Activated CD4-positive, alpha-beta T cell treated with anti-CD3 and anti-CD28 coated beads, Interleukin-2, amount 50 U/mL, for 16 hours (primary cell): ENCODE measurements at regions not wholly inside any gene's neighbourhood (a gene's known extent, or its start where the extent isn't known, plus 50 kb on each side); places are given as distances from the start of the nearest gene placed in this dataset.
"Not testable (repeated sequence)": the region's sequence is repeated elsewhere in the genome, so short reads cannot be mapped to it uniquely, and the experiment has no call there.

Experiments used
- DNase-seq: peaks from one replicate; pipeline ENCODE4 v3.0.0-alpha.2; 2020

- not testable (repeated sequence) for DNase-seq
These were observed 121.8 kb downstream of the FSCB start for GRCh38 chr14:44385296-44385695.

- DNase-seq: not testable (repeated sequence)
These were observed 122.3 kb downstream of the FSCB start for GRCh38 chr14:44384601-44385293.

DNA sequence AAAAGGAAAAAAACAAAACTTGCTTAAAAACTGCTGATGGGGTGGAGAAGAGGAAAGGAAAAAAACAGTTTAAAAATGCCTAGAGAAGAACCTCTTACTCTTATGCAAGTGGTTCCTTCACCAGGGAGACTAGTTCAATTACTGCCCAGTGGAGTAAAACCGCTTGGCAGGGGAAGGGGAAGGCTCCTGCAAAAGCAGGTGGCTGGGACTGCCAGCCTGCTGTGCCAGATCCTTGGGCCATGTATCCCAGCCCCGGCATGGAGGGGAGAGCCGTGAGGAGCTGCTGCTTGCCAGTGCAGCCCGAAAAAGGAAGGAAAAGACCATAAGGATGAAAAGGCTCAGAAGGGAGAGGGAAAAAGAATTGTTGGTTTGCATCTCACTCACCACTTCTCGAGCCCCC is 123.0 kb downstream of the FSCB start:
- DNase-seq: no peak

DNA sequence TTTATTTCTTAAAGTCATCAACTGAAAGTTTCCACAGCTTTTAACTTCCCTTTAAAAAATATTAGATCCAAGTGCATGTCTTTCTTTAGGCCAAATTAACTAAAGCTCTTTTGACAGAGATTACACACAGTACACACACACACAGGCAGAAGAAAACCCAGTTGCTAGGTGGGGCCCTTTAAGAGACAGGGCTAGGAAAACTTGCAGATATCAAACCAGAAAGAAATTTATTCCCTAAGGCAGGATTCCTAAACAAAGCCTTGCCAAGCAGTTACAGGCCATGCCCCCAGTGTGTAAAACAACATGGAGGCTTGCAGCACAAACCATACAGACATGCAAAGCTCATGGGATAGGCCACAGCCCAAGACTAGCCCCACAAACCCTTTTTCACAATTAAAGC is 123.4 kb downstream of the FSCB start:
- DNase-seq: no peak

DNA sequence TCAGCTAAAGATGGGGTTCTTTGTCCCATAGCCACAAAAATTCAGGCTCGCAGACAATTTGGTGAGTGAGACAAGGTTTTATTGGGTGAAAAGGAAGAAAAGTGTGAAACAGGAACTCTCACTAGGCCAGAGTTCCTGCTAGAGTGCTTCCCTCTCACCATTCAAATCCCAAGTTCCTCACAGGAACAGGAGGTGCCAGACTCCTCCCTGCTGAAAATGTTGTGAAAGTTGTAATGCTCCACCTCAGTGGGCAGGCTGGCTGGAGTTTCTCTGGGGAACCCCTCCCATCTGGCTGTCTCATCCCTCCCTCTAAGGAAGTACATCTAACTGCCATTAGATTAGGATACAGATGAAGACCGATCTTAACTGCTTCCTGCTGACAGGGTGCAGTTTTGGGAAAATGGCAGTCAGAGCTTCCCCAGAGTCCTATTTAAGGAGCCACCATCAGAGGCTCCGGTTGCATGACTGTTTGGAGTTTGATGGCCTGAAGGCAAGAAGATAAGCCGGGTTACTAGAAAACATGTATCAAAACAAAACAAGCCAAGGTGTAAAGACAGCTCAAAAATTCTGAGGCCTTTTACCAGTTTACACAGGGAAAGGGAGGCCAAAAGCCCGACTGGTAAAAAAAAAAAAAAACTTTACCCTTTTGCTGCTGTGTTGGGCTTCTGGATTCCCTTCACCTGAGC is 127.6 kb downstream of the FSCB start:
- no peak for DNase-seq

DNA sequence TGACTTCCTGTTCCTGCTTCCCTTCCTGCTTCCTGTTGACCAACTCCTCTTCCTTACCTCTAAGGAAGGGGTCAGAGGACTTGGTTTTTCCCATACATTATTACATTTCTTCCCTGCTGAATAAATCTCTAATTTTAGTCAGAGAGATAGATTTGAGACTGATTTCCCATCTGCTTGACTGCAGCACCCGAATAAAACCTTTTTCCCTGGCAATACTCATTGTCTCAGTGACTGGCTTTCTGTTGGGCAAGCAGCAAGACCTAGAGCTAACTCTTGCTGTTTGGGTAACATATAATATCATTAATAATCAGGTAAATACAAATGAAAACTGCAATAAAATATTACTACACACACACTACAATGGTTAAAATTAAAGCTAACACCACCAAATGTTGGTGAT is 132.2 kb downstream of the FSCB start:
- no peak for DNase-seq

DNA sequence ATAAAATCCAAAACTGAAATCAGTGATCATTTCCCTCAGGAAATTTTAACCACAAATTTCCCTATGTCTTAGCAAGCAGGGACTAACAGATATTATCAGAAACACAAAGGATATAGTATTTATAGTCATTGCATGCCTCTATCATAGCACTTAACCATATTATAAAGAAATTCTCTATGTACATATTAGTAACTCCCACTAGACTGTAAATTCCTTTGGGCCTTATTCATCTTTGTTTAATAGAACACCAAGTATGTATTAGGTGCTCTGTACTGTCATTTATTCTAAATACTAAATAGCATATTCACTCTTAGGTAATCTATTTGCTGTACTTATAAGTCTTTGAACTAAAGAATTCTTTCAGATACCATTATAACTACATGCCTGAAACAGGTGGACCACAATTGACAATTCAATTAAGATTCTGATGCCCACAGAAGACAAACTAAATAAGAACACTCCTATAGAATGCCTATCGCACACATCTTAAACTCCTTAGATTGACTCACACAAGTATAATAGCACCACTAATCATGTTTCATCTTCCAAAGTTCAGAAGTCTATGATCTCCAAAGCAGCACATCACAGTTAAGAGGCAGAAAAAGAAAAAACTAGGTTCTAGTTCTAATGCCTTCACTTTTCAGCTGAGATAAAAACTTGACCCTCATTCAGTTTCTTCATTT is 134.1 kb downstream of the FSCB start:
- no peak for DNase-seq

DNA sequence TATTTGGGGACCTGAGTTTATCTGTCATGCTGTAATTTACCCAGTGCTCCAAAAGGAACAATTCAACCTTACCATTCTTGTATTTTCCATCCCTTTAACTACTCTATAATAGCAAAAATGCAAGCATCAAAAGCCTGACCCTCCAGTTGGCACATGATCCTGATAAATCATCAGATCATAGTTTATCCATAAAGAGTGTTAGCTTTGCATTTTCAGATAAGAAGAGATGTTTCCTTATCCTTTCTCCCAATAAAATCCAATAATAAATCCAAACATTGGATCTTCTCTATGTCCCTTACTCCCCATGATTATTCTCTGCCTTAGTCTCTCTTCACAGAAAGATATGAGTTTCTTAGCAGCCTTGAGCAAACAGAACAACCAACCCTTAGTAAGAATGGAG is 134.9 kb downstream of the FSCB start:
- DNase-seq: no peak

DNA sequence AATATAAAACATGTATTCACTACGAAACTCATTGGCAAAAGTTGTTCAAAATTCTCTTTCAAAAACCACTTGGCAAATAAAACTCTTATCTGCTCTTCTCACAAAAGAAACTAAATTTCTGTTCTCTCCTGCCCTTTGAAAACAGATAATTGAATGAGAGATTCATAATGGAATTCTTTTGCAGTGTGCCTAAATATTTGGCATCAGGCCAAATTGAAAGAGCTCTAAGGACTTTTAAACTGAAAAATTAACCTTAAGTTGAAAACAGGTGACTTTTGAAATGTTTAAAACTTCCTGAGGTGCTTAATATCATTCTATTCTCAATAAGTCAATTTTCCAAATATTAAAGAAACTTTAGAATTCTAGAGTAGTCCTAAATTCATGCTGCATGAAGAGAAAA is 136.4 kb downstream of the FSCB start:
- DNase-seq: no peak

- DNase-seq: no peak
These were observed 137.5 kb downstream of the FSCB start for GRCh38 chr14:44369401-44370123.

GRCh38 chr14:44361083-44361482 is 146.0 kb downstream of the FSCB start:
- no peak for DNase-seq

DNA sequence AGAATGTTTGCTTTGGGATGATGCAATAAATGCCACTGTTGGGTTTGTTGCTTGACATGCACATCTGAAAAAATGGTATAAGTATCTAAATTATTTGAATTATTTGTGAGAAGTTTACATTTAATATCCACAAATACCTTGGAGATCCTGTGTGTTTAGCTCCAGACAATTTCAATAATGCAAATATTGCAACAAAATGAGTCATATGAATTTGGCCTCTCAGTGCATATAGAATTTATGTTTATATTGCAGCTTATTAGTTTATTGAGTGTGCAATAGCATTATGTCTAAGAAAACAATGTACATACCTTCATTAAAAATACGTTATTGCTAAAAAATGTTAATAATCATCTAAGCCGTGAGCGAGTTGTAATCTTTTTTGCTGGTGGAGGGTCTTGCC is 153.3 kb downstream of the FSCB start:
- DNase-seq: no peak

GRCh38 chr14:44352201-44352600 is 154.9 kb downstream of the FSCB start:
- no peak for DNase-seq

DNA sequence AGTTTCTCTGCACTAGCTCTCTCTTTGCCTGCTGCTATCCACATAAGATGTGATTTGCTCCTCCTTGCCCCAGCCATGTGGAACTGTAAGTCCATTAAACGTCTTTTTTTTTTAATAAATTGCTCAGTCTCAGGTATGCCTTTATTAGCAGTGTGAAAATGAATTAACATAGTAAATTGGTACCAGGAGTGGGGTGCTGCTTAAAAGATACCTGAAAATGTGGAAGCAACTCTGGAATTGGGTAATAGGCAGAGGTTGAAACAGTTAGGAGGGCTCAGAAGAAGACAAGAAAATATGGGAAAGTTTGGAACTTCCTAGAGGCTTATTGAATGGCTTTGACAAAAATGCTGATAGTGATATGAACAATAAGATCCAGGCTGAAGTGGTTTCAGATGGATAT is 159.8 kb downstream of the FSCB start:
- no peak for DNase-seq

DNA sequence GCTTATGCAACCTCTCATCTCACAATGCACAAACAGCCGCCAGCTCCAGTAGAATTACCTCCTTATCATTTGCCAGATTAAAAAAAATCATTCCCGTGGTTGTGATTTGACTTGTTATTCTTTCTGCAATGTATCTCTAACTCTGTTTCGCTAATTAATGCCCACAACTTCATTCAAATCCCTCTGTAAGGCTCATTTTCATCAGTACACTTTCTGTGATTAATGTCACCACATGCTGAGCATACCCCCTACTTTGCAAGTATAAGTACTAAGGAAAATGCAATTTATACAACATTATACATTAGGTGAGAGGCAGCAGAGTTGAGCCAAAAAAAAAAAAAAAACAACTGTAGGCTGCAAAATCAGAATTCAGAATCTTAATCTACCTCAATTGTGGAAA is 166.0 kb downstream of the FSCB start:
- no peak for DNase-seq

DNA sequence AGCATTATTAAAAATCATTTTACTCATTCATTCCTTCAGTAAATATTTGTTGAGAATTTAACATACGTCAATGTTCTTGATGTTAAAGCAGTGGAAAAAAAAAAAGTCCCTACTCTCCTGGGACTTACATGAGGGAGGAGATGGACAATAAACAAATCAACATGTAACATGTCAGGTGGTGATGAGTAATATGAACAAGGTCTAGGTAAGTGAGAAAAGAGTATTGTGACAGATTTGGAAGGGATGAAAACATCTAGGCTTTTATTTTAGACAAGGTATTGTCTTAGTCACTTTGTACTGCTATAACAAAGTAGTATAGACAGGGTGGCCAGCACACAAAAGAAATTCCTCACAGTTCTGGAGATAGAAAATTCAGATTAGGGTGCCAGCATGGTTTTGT is 167.2 kb downstream of the FSCB start:
- no peak for DNase-seq

DNA sequence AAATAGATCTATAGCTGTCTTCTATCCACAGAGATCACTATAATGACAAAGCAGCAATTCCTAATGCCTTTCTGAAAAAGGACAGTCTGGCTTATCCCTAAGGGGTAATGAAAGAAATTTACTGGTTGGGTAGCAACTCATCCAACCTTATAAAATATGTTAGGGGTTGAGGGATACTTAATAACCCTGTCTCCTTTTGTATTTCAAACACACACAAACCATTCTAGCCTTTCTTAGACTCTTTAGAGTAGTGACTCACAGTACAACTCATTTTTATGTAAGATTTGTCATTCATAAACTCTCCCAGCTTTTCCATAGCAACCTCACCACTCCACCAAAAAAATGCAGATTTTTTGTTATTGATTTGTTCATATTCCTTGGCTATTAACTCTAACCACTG is 167.9 kb downstream of the FSCB start:
- no peak for DNase-seq

DNA sequence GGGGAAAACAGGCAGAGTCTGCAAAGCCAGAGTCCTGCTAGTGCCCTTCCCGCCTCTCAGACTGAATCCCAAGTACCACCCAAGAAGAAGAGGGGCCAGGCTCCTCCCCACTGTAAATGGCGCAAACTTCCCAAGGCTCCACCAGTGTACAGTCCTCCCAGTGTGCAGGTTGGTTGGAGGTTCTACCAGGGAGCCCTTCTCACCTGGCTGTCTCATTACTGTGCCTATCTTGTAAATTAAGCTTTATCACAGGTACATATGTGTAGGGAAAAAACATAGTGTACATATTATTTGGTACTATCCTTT is 189.7 kb downstream of the FSCB start:
- no peak for DNase-seq

GRCh38 chr14:44316647-44317440 is 190.2 kb downstream of the FSCB start:
- DNase-seq: peak; percentile 70

- DNase-seq: no peak
These were observed 197.8 kb downstream of the FSCB start for GRCh38 chr14:44309331-44309730.

DNA sequence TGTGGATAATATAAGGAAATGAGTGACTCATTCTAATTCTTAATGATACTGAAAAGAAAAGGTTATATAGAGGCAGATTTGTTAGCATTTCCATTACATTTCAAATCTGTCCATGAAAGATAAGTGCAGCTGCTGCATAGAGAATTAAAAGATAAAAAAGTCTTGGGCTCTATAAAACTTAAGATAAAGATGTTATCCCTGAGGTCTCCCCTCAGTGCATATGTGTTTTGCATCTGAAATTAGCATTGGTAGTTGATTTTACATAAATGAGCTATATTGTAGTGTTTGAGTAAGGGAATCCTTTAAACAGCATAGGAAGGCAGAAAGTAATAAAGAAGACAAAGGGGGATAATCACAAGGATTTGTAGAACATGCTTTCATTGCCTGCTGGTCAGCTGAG is 206.2 kb downstream of the FSCB start:
- no peak for DNase-seq

DNA sequence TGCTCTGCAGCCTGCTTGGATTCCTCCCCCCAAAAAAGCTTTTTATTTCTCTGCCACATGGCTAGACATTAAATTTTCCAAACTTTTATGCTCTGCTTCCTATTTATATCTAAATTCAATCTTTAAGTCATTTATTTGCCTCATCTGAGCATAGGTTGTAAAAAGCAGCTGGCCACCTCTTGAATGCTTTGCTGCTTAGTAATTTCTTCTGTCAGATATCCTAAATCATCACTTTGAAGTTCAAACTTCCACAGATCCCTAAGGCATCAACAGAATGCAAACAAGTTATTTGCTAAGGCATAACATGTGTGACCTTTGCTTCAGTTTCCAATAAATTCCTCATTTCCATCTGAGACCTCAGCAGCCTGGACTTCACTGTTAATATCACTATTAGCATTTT is 209.6 kb downstream of the FSCB start:
- DNase-seq: no peak

- no peak for DNase-seq
These were observed 215.6 kb downstream of the FSCB start for GRCh38 chr14:44291366-44291915.
